Skeletal muscle satellite cell (primary cell): ENCODE measurements at regions not wholly inside any gene's neighbourhood (a gene's known extent, or its start where the extent isn't known, plus 50 kb on each side); places are given as distances from the start of the nearest gene placed in this dataset.

Experiments
- H3K27me3 ChIP-seq: 2 replicates; pipeline ENCODE4 v1.7.0; 2013; ENCODE audit warnings: low read length; ENCODE audit not compliant: control insufficient read depth, insufficient read depth
- H3K36me3 ChIP-seq: 2 replicates; pipeline ENCODE4 v1.7.0; 2013; ENCODE audit warnings: mild to moderate bottlenecking, control low read depth, low read length; ENCODE audit not compliant: insufficient read depth
- H3K4me1 ChIP-seq: 2 replicates; pipeline ENCODE4 v1.7.0; 2013; ENCODE audit warnings: low read length; ENCODE audit not compliant: control insufficient read depth, insufficient read depth
- H3K4me2 ChIP-seq: 2 replicates; pipeline ENCODE4 v1.7.0; 2013; ENCODE audit warnings: mild to moderate bottlenecking, low read length
- H3K4me3 ChIP-seq: 2 replicates; pipeline ENCODE4 v1.7.0; 2013; ENCODE audit warnings: low read length
- H3K9ac ChIP-seq: 2 replicates; pipeline ENCODE4 v1.7.0; 2013; ENCODE audit warnings: mild to moderate bottlenecking, low read depth, low read length, moderate library complexity
- H3K9me3 ChIP-seq: replicated peaks from 2 replicates; pipeline ENCODE4 v1.7.0; 2013; ENCODE audit warnings: mild to moderate bottlenecking, control low read depth, low read length

- Histone ChIP-seq H3K27me3 (no peaks in the 10 kb centered on the region), H3K4me2 (no peak overlapping the region), H3K4me3 (no peak overlapping the region), H3K4me1 (no peaks in the 10 kb centered on the region), H3K9me3 (no peaks in the 10 kb centered on the region), H3K36me3 (no peaks in the 10 kb centered on the region), H3K9ac (no peak overlapping the region)
These were observed 90.2 kb upstream of the RIPOR2 start for GRCh38 chr6:25025919-25026301.

GRCh38 chr6:25026723-25027122 is 91.0 kb upstream of the RIPOR2 start:
- no peaks in the 10 kb centered on the region for H3K36me3 ChIP-seq
- no peaks in the 10 kb centered on the region for H3K27me3 ChIP-seq
- no peak overlapping the region for H3K9ac ChIP-seq
- H3K9me3 ChIP-seq: no peaks in the 10 kb centered on the region
- no peak overlapping the region for H3K4me2 ChIP-seq
- H3K4me1 ChIP-seq: no peaks in the 10 kb centered on the region
- H3K4me3 ChIP-seq: no peak overlapping the region

GRCh38 chr6:25027221-25027916 is 91.6 kb upstream of the RIPOR2 start:
- no peaks in the 10 kb centered on the region for H3K36me3 ChIP-seq
- H3K9me3 ChIP-seq: no peaks in the 10 kb centered on the region
- no peak overlapping the region for H3K9ac ChIP-seq
- H3K4me1 ChIP-seq: no peaks in the 10 kb centered on the region
- H3K4me3 ChIP-seq: no peak overlapping the region
- no peak overlapping the region for H3K4me2 ChIP-seq
- H3K27me3 ChIP-seq: no peaks in the 10 kb centered on the region

GRCh38 chr6:25028328-25028727 is 92.6 kb upstream of the RIPOR2 start:
- Histone ChIP-seq H3K9me3 (no peaks in the 10 kb centered on the region), H3K36me3 (no peaks in the 10 kb centered on the region), H3K9ac (no peak overlapping the region), H3K4me1 (no peaks in the 10 kb centered on the region), H3K4me3 (no peak overlapping the region), H3K27me3 (no peaks in the 10 kb centered on the region), H3K4me2 (no peak overlapping the region)

GRCh38 chr6:25032934-25033333 is 97.2 kb upstream of the RIPOR2 start:
- H3K4me1 ChIP-seq: no peaks in the 10 kb centered on the region
- H3K27me3 ChIP-seq: no peaks in the 10 kb centered on the region
- no peak overlapping the region for H3K9ac ChIP-seq
- no peak overlapping the region for H3K4me2 ChIP-seq
- H3K36me3 ChIP-seq: no peaks in the 10 kb centered on the region
- no peaks in the 10 kb centered on the region for H3K9me3 ChIP-seq
- no peak overlapping the region for H3K4me3 ChIP-seq

- Histone ChIP-seq H3K36me3 (no peaks in the 10 kb centered on the region), H3K9ac (no peak overlapping the region), H3K9me3 (no peaks in the 10 kb centered on the region), H3K4me3 (peak overlapping the region; percentile 46), H3K4me1 (no peaks in the 10 kb centered on the region), H3K27me3 (no peaks in the 10 kb centered on the region), H3K4me2 (peak overlapping the region; percentile 74)
These were observed 98.7 kb upstream of the RIPOR2 start for GRCh38 chr6:25034431-25034921.

- Histone ChIP-seq H3K9ac (no peak overlapping the region), H3K9me3 (no peaks in the 10 kb centered on the region), H3K4me1 (no peaks in the 10 kb centered on the region), H3K36me3 (no peaks in the 10 kb centered on the region), H3K4me3 (no peak overlapping the region), H3K4me2 (no peak overlapping the region), H3K27me3 (no peaks in the 10 kb centered on the region)
These were observed 99.4 kb upstream of the RIPOR2 start for GRCh38 chr6:25035174-25035511.

- Histone ChIP-seq H3K9ac (no peak overlapping the region), H3K27me3 (no peaks in the 10 kb centered on the region), H3K4me3 (no peak overlapping the region), H3K36me3 (no peaks in the 10 kb centered on the region), H3K9me3 (no peaks in the 10 kb centered on the region), H3K4me2 (no peak overlapping the region), H3K4me1 (no peaks in the 10 kb centered on the region)
These were observed 100.0 kb upstream of the RIPOR2 start for GRCh38 chr6:25035512-25036435.

GRCh38 chr6:25036461-25036860 is 100.7 kb upstream of the RIPOR2 start:
- Histone ChIP-seq H3K36me3 (no peaks in the 10 kb centered on the region), H3K4me1 (no peaks in the 10 kb centered on the region), H3K9ac (no peak overlapping the region), H3K9me3 (no peaks in the 10 kb centered on the region), H3K4me3 (no peak overlapping the region), H3K4me2 (no peak overlapping the region), H3K27me3 (no peaks in the 10 kb centered on the region)

- Histone ChIP-seq H3K36me3 (no peaks in the 10 kb centered on the region), H3K4me2 (no peak overlapping the region), H3K4me1 (no peaks in the 10 kb centered on the region), H3K9me3 (no peaks in the 10 kb centered on the region), H3K9ac (no peak overlapping the region), H3K4me3 (no peak overlapping the region), H3K27me3 (no peaks in the 10 kb centered on the region)
These were observed 102.5 kb upstream of the RIPOR2 start for GRCh38 chr6:25038300-25038699.

- Histone ChIP-seq H3K27me3 (no peaks in the 10 kb centered on the region), H3K4me2 (no peak overlapping the region), H3K4me1 (no peaks in the 10 kb centered on the region), H3K36me3 (no peaks in the 10 kb centered on the region), H3K9ac (no peak overlapping the region), H3K9me3 (no peaks in the 10 kb centered on the region), H3K4me3 (no peak overlapping the region)
These were observed 103.2 kb upstream of the RIPOR2 start for GRCh38 chr6:25038999-25039398.
